ENCODE measurements at regions not wholly inside any gene's neighbourhood (a gene's known extent, or its start where the extent isn't known, plus 50 kb on each side); places are given as distances from the start of the nearest gene placed in this dataset.
"Not testable (repeated sequence)": the region's sequence is repeated elsewhere in the genome, so short reads cannot be mapped to it uniquely, and the experiment has no call there.

- DNase-seq (ENCODE audit: low read depth in 1 of 2, low spot score in 1 of 2): not testable (repeated sequence)
Measured at GRCh38 chr6:141175458-141175857, 957.3 kb upstream of the GJE1 start.

GRCh38 chr6:141174932-141175331 lies 957.8 kb upstream of the GJE1 start:
- no peak for DNase-seq (ENCODE audit: low read depth in 1 of 2, low spot score in 1 of 2)

- DNase-seq (ENCODE audit: low read depth in 1 of 2, low spot score in 1 of 2): no peak
Measured at GRCh38 chr6:141173529-141173928, 959.2 kb upstream of the GJE1 start.

GRCh38 chr6:141169419-141169818 lies 963.3 kb upstream of the GJE1 start:
- DNase-seq (ENCODE audit: low read depth in 1 of 2, low spot score in 1 of 2): no peak

- DNase-seq (ENCODE audit: low read depth in 1 of 2, low spot score in 1 of 2): no peak
Measured at GRCh38 chr6:141167945-141168344, 964.8 kb upstream of the GJE1 start.

- no peak for DNase-seq (ENCODE audit: low read depth in 1 of 2, low spot score in 1 of 2)
Measured at GRCh38 chr6:141165002-141165665, 967.6 kb upstream of the GJE1 start.

GRCh38 chr6:141164042-141164743 lies 968.5 kb upstream of the GJE1 start:
- DNase-seq (ENCODE audit: low read depth in 1 of 2, low spot score in 1 of 2): no peak

- no peak for DNase-seq (ENCODE audit: low read depth in 1 of 2, low spot score in 1 of 2)
Measured at GRCh38 chr6:141163107-141163506, 969.6 kb upstream of the GJE1 start.

GRCh38 chr6:141158740-141159139 lies 974.0 kb upstream of the GJE1 start:
- DNase-seq (ENCODE audit: low read depth in 1 of 2, low spot score in 1 of 2): no peak

- DNase-seq (ENCODE audit: low read depth in 1 of 2, low spot score in 1 of 2): no peak
Measured at GRCh38 chr6:141153563-141153962, 979.2 kb upstream of the GJE1 start.

GRCh38 chr6:141152951-141153350 lies 979.8 kb upstream of the GJE1 start:
- DNase-seq (ENCODE audit: low read depth in 1 of 2, low spot score in 1 of 2): no peak

GRCh38 chr6:141151710-141152417 lies 980.9 kb upstream of the GJE1 start:
- DNase-seq (ENCODE audit: low read depth in 1 of 2, low spot score in 1 of 2): no peak

GRCh38 chr6:141141870-141142269 lies 990.9 kb upstream of the GJE1 start:
- DNase-seq (ENCODE audit: low read depth in 1 of 2, low spot score in 1 of 2): no peak

- no peak for DNase-seq (ENCODE audit: low read depth in 1 of 2, low spot score in 1 of 2)
Measured at GRCh38 chr6:141140905-141141304, 991.8 kb upstream of the GJE1 start.

- no peak for DNase-seq (ENCODE audit: low read depth in 1 of 2, low spot score in 1 of 2)
Measured at GRCh38 chr6:141139461-141139860, 993.3 kb upstream of the GJE1 start.

- no peak for DNase-seq (ENCODE audit: low read depth in 1 of 2, low spot score in 1 of 2)
Measured at GRCh38 chr6:141134723-141135122, 998.0 kb upstream of the GJE1 start.

GRCh38 chr6:141133836-141134235 lies 998.9 kb upstream of the GJE1 start:
- no peak for DNase-seq (ENCODE audit: low read depth in 1 of 2, low spot score in 1 of 2)

GRCh38 chr6:141133346-141133745 lies 999.4 kb upstream of the GJE1 start:
- DNase-seq (ENCODE audit: low read depth in 1 of 2, low spot score in 1 of 2): no peak

GRCh38 chr6:141131616-141132015 lies 1001.1 kb upstream of the GJE1 start:
- DNase-seq (ENCODE audit: low read depth in 1 of 2, low spot score in 1 of 2): no peak

- DNase-seq (ENCODE audit: low read depth in 1 of 2, low spot score in 1 of 2): no peak
Measured at GRCh38 chr6:141123497-141123896, 1009.2 kb upstream of the GJE1 start.

- no peak for DNase-seq (ENCODE audit: low read depth in 1 of 2, low spot score in 1 of 2)
Measured at GRCh38 chr6:141123049-141123448, 1009.7 kb upstream of the GJE1 start.

- no peak for DNase-seq (ENCODE audit: low read depth in 1 of 2, low spot score in 1 of 2)
Measured at GRCh38 chr6:141118991-141119390, 1013.7 kb upstream of the GJE1 start.
